ENCODE measurements at regions not wholly inside any gene's neighbourhood (a gene's known extent, or its start where the extent isn't known, plus 50 kb on each side); places are given as distances from the start of the nearest gene placed in this dataset.
A peak's percentile ranks its signal among the peaks of the same experiment; 100 is the strongest.

GRCh38 chr13:85277748-85278147, 521.5 kb downstream of the SLITRK6 start:
- Histone ChIP-seq H3K9me1 (ENCODE audit: insufficient read depth, low read length) (no peaks in the 10 kb centered on the region), H3K4me3 (ENCODE audit: insufficient read depth, low read depth, low read length) (no peak overlapping the region), H4K8ac (ENCODE audit: low read depth in 2 of 2, low read length in 2 of 2) (no peak overlapping the region), H3K9ac (ENCODE audit: low read depth, low read length) (no peak overlapping the region), H4K20me1 (ENCODE audit: insufficient read depth, low read length) (no peaks in the 10 kb centered on the region), H3K79me1 (ENCODE audit: low read depth in 1 of 2, low read length in 2 of 2) (no peaks in the 10 kb centered on the region), H3K18ac (ENCODE audit: low read depth, low read length) (no peak overlapping the region), H3K4me2 (ENCODE audit: low read depth, low read length) (no peak overlapping the region), H2BK20ac (ENCODE audit: low read depth, low read length) (no peak overlapping the region), H3K4ac (ENCODE audit: low read depth, low read length) (no peak overlapping the region), H3K27me3 (ENCODE audit: control insufficient read depth, insufficient read depth, low read length) (no peaks in the 10 kb centered on the region), H3K4me1 (ENCODE audit: control insufficient read depth, insufficient read depth, low read length) (no peaks in the 10 kb centered on the region), H2BK5ac (ENCODE audit: low read depth, low read length, poor library complexity, severe bottlenecking) (no peak overlapping the region), H2AFZ (replicated peaks; ENCODE audit: low read length, poor library complexity) (no peak overlapping the region), H2BK120ac (ENCODE audit: low read depth, low read length) (no peak overlapping the region), H2AK9ac (replicated peaks; ENCODE audit: low read depth, low read length, poor library complexity) (no peak overlapping the region), H3K56ac (ENCODE audit: extremely low read depth, insufficient read depth, low read length) (no peak overlapping the region), H4K5ac (ENCODE audit: low read depth, low read length) (no peak overlapping the region), H2BK15ac (ENCODE audit: low read depth, low read length) (no peak overlapping the region), H3K27ac (ENCODE audit: insufficient read depth, low read length) (no peak overlapping the region), H3K14ac (replicated peaks; ENCODE audit: low read depth, low read length) (no peak overlapping the region), H2AK5ac (ENCODE audit: low read depth, low read length) (no peak overlapping the region), H3K36me3 (ENCODE audit: control insufficient read depth, insufficient read depth, low read length) (no peaks in the 10 kb centered on the region), H4K91ac (ENCODE audit: insufficient read depth, low read depth, low read length) (no peak overlapping the region), H3K23ac (ENCODE audit: low read depth, low read length) (no peak overlapping the region), H3K9me3 (ENCODE audit: control insufficient read depth, insufficient read depth, low read length) (no peaks in the 10 kb centered on the region)
- WGBS, 2 experiments (ENCODE audit: extremely low coverage in 2 of 2, insufficient read length in 1 of 2), result no CpG with 5 or more reads among the region's 1 CpG
- dilution Hi-C loops (cut with HindIII; ENCODE audit: low sequenced_read_pairs, unreplicated experiment) (no loop called here), intact Hi-C loops (cut with micrococcal nuclease) (no loop called here), in situ Hi-C loops (cut with MboI; ENCODE audit: low sequenced_read_pairs) (no loop called here)
- no TSS peak for BruUV-seq (replicated peaks)
- TF ChIP-seq CTCF (conservative IDR thresholded peaks at IDR 0.05; ENCODE audit: low read depth, low read length), result no peak
- TF ChIP-seq MAFK (IDR thresholded peaks at IDR 0.05; ENCODE audit: low read depth, low read length), result no peak
- no peak for TF ChIP-seq MAZ (IDR thresholded peaks at IDR 0.05; ENCODE audit: borderline replicate concordance, low read depth, low read length)
- TF ChIP-seq CHD1 (IDR thresholded peaks at IDR 0.05; ENCODE audit: low read depth, low read length), result no peak
- no peak for TF ChIP-seq USF2 (IDR thresholded peaks at IDR 0.05; ENCODE audit: low read depth, low read length)
- TF ChIP-seq FOS (IDR thresholded peaks at IDR 0.05; ENCODE audit: low read depth, low read length), result no peak
- TF ChIP-seq CEBPB (IDR thresholded peaks at IDR 0.05; ENCODE audit: low read depth, low read length), result no peak
- TF ChIP-seq RFX5 (IDR thresholded peaks at IDR 0.05; ENCODE audit: low read depth, low read length), result no peak
- no peak for TF ChIP-seq RAD21 (IDR thresholded peaks at IDR 0.05; ENCODE audit: low read length)
- ChIA-PET CTCF (no interaction called here), POLR2A (ENCODE audit: unreplicated experiment) (no interaction called here)
- ATAC-seq (ENCODE audit: low read depth) (peak; percentile 46; the same call in 1 of the 2 replicates), DNase-seq (peak; percentile 21)

Data from IMR-90 (cell line).